Erythroblast (primary cell): ENCODE measurements at regions not wholly inside any gene's neighbourhood (a gene's known extent, or its start where the extent isn't known, plus 50 kb on each side); places are given as distances from the start of the nearest gene placed in this dataset.

Experiments
- DNase-seq, 2 experiments: peaks; one replicate each; lab custom pipeline; 2025; lab: John Stamatoyannopoulos, UW
- GATA1 ChIP-seq: IDR thresholded peaks from 2 replicates; pipeline ENCODE4 v1.6.1; 2011; ENCODE audit warnings: low read depth, mild to moderate bottlenecking, control low read depth, low read length, moderate library complexity
- POLR2A ChIP-seq: IDR thresholded peaks from 2 replicates; pipeline ENCODE4 v1.6.1; 2011; ENCODE audit warnings: mild to moderate bottlenecking, low read length

GRCh38 chr3:194204042-194204987, 68.4 kb downstream of the HES1 start:
- DNase-seq: peak; percentile 40 to 45
- no peak for TF ChIP-seq POLR2A
- no peak for TF ChIP-seq GATA1

- TF ChIP-seq GATA1 (no peak), POLR2A (no peak)
- DNase-seq: peak; percentile 65 to 79
Measured at GRCh38 chr3:194205675-194206133, 69.8 kb downstream of the HES1 start.

GRCh38 chr3:194206320-194206719, 70.4 kb downstream of the HES1 start:
- TF ChIP-seq GATA1: no peak
- DNase-seq: no peak

- no peak for DNase-seq
- TF ChIP-seq GATA1: no peak
- TF ChIP-seq POLR2A: no peak
Measured at GRCh38 chr3:194208709-194209108, 72.8 kb downstream of the HES1 start.

- no peak for TF ChIP-seq POLR2A
- TF ChIP-seq GATA1: no peak
- no peak for DNase-seq
Measured at GRCh38 chr3:194212161-194212844, 76.4 kb downstream of the HES1 start.

GRCh38 chr3:194212845-194213331, 76.9 kb downstream of the HES1 start:
- TF ChIP-seq POLR2A (no peak), GATA1 (no peak)
- peak; percentile 18 to 39 for DNase-seq

GRCh38 chr3:194215392-194215791, 79.4 kb downstream of the HES1 start:
- TF ChIP-seq POLR2A: no peak
- DNase-seq: no peak

- no peak for DNase-seq
- TF ChIP-seq GATA1 (no peak), POLR2A (no peak)
Measured at GRCh38 chr3:194218646-194219453, 82.9 kb downstream of the HES1 start.

GRCh38 chr3:194219826-194220410, 84.0 kb downstream of the HES1 start:
- TF ChIP-seq GATA1 (no peak), POLR2A (no peak)

GRCh38 chr3:194220901-194221326, 85.0 kb downstream of the HES1 start:
- TF ChIP-seq POLR2A: no peak
- no peak for TF ChIP-seq GATA1
- DNase-seq: no peak

More at GRCh38 chr3:194219826-194220410, 84.0 kb downstream of the HES1 start:
- no peak for DNase-seq

GRCh38 chr3:194221336-194221735, 85.4 kb downstream of the HES1 start:
- no peak for DNase-seq
- TF ChIP-seq POLR2A (no peak), GATA1 (no peak)

- no peak for TF ChIP-seq GATA1
- TF ChIP-seq POLR2A: no peak
Measured at GRCh38 chr3:194223951-194224350, 88.0 kb downstream of the HES1 start.

More at GRCh38 chr3:194223951-194224350, 88.0 kb downstream of the HES1 start:
- DNase-seq: no peak
